Body of pancreas (tissue), 4 donors: ENCODE measurements at regions not wholly inside any gene's neighbourhood (a gene's known extent, or its start where the extent isn't known, plus 50 kb on each side); places are given as distances from the start of the nearest gene placed in this dataset.

ENCODE experiments used
- CTCF ChIP-seq, 7 experiments: fragments of 450-650 bp in 4 of 7; fragments of 200-600 bp in 3 of 7; sonication (generic) in 3 of 7; IDR thresholded peaks; one replicate each; pipeline ENCODE4 v1.5.1; 2016 to 2019; ENCODE audit warnings: antibody characterized with exemption in 7 of 7
- POLR2A ChIP-seq, 3 donors: fragments of 450-650 bp; IDR thresholded peaks; one replicate each; pipeline ENCODE4 v1.6.1; 2016; ENCODE audit warnings: antibody characterized with exemption in 3 of 3, mild to moderate bottlenecking in 2 of 3

DNA sequence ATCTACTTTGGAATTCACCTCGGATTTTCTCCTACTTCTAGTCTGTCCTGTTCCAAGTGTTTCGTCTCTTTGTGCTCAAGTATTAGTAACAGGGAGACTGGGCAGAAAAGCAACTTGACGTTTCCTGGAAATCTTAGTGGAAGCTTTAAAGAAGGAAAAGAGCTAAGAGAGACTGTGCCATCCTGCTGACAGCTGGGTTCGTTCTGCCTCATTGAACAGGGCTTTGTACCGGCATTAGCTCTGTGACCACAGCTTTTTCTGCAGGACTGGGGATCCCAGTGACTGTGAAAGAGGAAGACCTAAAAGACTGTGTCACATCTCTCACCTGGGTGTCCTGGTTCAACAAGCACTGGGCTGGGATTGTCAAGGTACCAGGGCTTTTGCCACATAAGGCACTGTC lies 70.8 kb upstream of the CDCA7L start:
- TF ChIP-seq CTCF (IDR thresholded peaks at IDR 0.05) (no peak), POLR2A (IDR thresholded peaks at IDR 0.05) (no peak)
